ENCODE measurements at regions not wholly inside any gene's neighbourhood (a gene's known extent, or its start where the extent isn't known, plus 50 kb on each side); places are given as distances from the start of the nearest gene placed in this dataset.
"Not testable (repeated sequence)": the region's sequence is repeated elsewhere in the genome, so short reads cannot be mapped to it uniquely, and the experiment has no call there.

DNA sequence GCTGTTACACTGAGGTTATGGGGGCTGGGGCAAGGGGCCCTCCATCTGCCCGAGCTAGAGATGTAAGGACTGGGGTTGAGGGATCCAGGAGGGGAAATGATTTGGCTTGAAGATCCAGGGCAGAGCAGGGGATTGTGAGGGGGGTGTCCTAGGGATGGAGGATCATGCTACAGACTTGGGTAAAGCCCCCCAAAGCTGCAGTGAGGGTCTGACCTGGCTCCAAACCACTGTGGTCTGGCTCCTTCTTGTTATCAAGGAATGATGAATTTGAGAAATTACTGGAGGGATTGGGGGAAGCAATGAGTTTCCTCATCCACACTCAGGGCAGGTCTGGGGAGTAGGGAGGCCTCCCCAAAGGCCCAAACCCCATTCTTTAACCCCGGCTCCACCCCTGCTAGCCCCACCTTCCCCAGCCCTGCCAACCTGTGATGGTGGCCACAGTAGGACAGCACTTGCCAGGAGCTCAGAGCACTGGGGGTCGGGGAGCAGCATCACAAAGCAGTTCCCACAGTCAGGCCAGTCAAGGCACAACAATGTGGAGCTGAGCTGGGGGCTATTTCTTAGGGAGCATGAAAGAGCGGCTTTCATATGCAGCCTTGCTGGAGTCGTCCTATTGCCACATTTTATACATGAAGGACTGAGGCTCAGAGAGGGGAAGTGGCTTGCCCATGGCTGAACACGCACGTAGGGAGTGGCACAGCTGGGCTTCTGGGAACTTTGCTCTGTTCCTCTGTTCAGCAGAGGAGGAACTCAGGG is 165.5 kb downstream of the EFNB1 start:
- DNase-seq: no peak

GRCh38 chrX:68992821-68993397 is 164.1 kb downstream of the EFNB1 start:
- DNase-seq: no peak

GRCh38 chrX:68991691-68992345 is 163.0 kb downstream of the EFNB1 start:
- DNase-seq: no peak

- DNase-seq: no peak
Observed at GRCh38 chrX:68990948-68991347, 162.1 kb downstream of the EFNB1 start.

DNA sequence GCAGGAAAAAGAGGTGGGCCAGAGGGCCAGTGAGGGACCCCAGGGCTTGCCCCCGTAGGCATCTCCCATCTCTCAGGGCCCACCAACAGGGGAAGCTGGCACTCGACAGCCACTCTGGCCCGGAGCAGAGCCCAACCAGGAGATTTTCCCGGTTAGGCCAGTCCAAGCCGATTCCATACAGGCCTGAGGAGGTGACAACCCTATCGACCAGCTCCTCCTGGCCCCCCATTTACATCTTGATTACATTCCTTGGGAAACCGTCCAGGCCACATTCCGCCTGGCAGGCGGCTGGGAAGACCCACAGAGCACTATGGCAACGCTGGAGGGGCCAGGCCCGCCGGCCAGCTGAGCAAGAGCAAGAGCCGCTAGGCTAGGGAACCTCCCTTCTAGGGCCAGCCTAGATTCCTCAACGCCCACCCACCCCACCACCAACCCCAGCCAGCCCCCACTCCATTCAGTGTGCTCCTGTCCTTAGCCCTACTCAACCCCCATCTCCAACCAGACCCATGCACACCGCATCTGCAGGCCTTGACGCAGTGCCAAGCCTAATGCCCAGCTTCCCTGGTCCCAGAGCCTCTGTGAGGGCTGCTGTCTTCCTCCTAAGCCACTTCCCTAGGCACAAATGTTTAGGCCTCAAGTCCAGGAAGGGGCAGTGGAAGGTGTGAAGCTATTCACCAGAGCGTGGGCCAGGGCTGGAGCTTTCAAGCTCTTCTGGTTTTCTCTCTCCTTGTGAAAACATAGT is 161.2 kb downstream of the EFNB1 start:
- no peak for DNase-seq

GRCh38 chrX:68989456-68989855 is 160.6 kb downstream of the EFNB1 start:
- DNase-seq: no peak

DNA sequence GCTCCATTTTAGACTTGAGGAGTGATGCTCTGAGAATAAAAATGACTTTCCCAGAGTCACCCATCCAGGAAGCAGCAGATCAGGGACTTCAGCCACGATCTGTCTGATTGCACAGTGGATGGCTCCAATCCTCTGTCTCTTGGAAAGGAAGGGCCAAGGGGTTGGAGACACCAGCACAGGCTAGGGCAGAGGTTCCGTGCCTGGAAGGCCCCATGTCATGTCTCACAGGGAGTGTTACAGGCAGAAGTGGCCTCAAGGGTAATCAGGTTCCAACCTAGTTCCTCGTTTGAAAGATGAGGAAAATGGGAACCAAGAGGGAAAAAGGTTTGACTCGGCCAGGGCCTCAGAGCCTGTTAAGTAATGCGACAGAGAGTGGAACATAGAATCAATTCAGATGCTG is 160.0 kb downstream of the EFNB1 start:
- no peak for DNase-seq

GRCh38 chrX:68985135-68985755 is 156.4 kb downstream of the EFNB1 start:
- DNase-seq: no peak

DNA sequence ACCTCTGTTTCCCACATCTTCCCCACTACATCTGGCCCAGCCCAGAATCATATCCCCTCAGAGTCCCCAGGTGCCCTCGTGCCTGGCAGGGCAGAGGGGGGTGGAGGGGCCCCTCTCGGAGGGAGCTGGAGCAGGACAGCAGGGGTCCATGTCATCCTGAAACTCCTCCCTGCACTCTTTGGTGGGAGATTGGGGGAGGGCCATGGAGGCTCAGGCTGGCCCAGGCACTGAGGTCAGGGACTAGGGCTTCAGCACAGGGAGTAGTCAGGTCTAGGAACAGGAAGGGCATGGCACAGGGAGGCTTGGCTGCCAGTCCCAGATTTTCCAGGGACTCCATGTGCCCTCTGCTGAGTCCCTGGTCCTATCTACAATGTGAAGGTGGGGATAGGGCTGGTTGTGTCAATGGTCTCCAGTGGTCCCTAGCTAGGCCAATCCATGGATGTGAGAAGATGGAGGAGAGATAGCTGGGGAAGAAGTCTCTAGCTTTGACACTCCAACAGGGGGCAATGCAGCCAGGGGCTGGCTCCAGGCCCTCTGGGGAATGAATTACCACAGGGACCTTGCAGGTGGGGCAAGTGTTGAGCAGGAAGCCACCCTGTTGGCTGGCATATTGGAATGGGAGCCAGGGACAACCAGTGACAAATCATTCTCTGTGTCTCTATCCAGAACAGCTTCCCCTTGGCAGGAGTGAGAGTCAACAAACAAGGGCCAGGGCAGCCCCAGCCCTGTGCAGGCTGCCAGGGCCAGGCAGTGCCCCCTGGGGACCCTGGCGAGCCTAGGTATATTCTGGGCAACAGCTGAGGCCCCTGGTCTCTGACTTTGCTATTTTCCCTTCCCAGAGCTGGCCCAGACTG is 154.4 kb downstream of the EFNB1 start:
- no peak for DNase-seq

GRCh38 chrX:68982476-68982875 is 153.7 kb downstream of the EFNB1 start:
- no peak for DNase-seq

- no peak for DNase-seq
Observed at GRCh38 chrX:68980906-68981616, 152.2 kb downstream of the EFNB1 start.

GRCh38 chrX:68978655-68979054 is 149.8 kb downstream of the EFNB1 start:
- no peak for DNase-seq

DNA sequence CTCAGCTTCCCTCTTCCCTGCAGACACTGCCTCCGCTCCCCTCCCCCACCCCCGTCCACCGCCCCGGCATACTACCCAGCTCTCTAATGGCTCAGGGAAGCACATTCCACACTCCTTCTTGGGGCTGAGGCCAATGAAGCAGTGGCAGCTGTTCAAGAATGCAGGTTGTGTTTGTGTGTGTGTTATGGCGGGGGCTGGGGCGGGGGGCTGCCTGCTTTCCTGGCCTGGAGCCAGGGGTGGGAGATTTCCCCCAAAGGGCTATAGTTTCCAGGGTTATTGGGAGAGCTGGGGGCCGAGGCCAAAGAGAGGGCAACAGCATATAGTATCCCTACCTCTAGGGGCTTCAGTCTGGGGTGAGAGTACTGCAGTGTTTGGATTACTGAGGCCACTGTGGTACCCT is 149.4 kb downstream of the EFNB1 start:
- no peak for DNase-seq

GRCh38 chrX:68953331-68953730 is 124.5 kb downstream of the EFNB1 start:
- DNase-seq: no peak

DNA sequence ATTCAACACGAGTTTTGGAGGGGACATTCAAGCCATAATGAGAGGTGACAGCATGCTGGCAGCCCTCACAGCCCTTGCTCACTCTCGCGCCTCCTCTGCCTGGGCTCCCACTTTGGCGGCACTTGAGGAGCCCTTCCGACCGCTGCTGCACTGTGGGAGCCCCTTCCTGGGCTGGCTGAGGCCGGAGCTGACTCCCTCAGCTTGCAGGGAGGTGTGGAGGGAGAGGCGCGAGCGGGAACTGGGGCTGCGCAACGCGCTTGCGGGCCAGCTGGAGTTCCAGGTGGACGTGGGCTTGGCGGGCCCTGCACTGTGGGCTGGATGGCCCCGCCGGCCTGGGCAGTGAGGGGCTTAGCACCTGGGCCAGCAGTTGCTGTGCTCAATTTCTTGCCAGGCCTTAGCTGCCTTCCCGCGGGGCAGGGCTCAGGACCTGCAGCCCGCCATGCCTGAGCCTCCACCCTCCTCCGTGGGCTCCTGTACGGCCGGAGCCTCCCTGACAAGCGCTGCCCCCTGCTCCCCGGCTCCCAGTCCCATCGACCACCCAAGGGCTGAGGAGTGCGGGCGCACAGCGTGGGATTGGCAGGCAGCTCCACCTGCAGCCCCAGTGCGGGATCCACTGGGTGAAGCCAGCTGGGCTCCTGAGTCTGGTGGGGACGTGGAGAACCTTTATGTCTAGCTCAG is 123.3 kb downstream of the EFNB1 start:
- not testable (repeated sequence) for DNase-seq

DNA sequence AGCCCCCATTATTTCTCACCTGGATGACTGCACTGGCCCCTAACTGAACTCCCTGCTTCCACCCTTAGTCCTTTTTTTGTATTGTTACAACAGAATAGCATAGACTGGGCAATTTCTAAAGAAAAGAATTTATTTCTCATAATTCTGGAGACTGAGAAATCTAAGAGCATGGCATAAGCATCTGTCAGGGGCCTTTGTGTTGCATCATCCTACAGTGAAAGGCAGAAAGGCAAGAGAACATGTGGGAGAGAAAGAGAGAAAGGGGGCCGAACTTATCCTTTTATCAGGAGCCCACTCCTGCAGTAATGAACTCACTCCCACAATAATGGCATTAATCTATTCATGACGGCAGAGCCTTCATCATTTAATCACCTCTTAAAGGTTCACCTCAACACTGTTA is 122.1 kb downstream of the EFNB1 start:
- no peak for DNase-seq

GRCh38 chrX:68947882-68948605 is 119.2 kb downstream of the EFNB1 start:
- no peak for DNase-seq

DNA sequence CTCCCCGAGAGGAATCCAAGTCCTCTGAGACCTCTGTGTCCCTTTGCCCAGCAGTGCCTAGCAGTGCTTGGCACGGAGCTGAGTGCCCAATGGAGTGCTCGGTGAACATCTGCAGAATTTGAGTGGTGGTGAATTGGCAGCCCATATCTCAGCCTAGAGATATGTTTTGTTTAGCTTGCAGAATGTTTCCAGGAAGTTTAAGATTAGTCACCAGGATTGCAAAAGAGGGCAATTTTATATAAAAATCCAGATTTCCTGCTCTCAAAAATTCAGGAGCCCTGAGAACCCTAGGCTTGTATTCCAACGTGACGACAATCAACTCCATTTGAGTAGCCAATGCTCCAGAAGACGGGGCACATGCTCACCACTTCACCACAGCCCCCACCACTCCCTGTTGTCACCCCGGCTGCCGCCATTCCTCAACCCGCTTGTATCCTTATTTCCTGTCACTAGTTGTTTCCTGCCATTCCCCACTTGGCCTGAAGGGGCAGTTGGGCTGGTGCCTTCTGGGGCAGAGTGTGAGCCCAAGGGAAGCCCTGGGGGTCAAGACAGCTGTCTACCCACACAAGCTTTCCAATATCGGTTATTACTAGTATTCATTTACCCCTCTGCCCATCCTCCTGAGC is 116.9 kb downstream of the EFNB1 start:
- no peak for DNase-seq

GRCh38 chrX:68945081-68945602 is 116.3 kb downstream of the EFNB1 start:
- no peak for DNase-seq
